ENCODE measurements at regions not wholly inside any gene's neighbourhood (a gene's known extent, or its start where the extent isn't known, plus 50 kb on each side); places are given as distances from the start of the nearest gene placed in this dataset.

DNA sequence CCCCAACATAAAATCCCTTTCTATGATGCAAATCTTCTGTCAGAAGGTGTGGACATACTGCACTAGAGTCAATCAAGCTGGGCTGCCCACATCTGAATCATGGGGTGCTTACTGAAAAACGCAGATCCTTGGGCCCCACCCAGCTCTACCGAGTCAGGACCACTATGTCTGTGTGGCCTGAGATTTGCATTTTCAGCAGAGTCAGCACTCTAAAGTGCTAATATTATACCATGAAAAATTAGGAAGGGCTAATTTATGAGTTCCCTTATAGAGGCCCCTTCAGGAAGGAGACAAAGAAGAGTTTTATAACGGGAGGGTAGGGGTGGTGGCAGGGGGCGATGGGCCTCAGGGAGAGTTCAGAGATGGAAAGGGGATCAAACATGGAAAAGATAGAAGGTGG is 163.3 kb upstream of the NABP1 start:
- DNase-seq, result no peak
- no peak for ATAC-seq

DNA sequence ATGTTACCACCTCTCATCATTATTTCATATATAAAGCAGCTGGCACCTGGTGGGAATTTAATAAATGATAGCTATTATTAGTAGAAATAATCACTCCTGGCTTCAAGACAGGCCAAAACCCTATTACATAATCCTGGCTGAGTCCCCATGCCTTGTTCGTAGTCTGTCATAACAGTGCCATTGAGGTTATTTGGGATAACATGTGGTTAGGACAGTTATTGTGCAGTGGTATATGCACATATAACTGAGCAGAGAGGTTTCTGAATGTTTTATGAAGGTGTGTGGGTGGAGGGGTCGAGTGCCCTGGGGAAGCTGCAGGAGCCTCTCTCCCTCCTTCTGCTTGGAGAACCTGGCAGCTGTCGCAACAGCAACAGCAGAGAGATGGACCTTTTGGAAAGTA is 162.4 kb upstream of the NABP1 start:
- DNase-seq (no peak), ATAC-seq (no peak)

DNA sequence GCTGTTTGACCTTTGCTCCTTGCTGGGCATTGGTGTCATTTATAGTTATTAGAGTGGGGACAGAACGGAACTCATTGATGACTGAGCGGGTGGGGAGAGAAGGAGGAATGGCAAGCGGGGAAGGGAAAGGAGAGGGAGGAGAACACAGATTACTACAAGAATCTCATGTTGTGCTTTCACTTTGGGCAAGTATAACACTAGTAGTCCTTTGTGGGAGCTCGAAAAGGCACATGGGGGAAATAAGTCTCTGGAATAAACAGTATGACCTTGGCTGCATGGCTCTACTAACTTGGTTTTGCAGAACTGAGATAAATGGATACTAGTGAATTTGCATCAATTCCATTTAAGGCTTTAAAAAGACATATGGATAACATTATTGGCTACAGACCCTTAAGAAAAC is 161.7 kb upstream of the NABP1 start:
- ATAC-seq, result no peak
- no peak for DNase-seq

DNA sequence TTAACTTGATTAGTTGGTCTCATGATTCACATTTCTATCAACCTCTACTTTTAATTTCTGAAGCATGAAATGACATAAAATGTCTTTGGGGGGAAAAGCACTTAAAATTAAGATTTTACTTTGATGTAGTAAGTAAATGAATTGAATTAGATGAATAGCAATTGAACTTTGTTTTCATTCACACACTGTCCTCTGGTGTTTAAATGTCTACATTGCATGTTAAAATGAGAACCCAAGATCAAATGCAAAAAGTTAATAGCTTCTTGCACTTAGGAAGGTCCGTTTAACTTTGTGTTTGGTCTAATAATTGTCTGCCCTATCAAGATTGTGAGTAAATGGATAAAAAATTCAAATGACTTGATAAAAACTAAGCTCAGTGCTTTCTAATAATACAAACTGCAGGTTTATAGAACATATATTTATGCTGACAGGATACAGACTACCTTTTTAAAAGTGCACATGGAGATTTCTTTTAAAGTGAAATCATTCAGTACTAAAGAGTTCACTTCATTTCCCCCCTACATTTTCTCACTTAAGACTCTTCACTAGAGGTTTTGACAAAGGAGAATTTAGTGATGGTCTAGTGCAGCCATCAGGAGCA is 156.2 kb upstream of the NABP1 start:
- no peak for ATAC-seq
- DNase-seq, result no peak

DNA sequence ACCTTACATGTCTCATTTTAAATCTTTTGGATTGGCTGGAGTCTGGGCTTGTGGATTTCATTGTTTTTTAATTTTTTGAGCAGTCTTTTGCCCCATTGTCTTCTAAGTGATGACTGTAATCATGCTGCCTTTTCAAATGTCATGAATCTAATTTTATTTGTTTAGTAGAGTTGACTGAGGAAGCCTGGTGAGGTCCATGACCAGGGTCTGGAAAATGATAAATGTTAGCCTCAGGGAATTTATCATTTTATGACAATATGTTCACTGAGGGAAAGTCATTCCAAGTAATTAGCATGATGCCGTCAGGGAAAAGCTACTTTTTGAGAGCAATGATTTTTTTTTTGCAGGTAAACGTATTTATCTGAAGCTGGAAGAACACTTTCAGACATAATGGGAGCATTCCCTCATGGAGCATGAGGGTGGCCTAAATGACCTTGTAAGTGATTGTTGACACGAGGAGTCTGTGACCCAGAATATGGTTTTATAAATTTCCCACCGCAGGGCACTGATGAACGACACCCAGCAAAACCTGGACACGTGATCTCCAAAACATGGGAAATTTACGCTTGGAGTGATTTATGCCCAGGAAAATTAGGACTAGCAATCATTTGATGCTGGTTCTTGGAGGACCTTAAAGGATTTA is 155.3 kb upstream of the NABP1 start:
- ATAC-seq, result no peak
- DNase-seq, result no peak

DNA sequence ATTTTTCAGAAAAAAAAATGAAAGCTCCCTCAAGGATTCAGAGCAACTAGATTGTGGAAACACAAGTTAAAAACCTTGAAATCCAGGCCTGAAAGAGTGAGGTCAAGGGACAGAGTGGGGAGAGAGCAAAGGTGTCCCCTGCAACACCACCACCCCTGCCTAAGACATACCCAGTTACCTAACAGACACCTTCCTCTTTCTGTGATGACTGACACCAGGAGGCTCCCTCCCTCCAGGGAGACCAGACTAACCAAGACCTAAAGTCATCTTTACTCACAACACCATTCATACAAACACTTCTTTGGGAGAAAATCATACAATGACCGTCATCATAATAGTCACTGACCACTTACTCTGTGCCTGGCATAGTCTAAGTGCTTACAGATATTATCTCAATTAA is 151.8 kb upstream of the NABP1 start:
- DNase-seq (no peak), ATAC-seq (no peak)

DNA sequence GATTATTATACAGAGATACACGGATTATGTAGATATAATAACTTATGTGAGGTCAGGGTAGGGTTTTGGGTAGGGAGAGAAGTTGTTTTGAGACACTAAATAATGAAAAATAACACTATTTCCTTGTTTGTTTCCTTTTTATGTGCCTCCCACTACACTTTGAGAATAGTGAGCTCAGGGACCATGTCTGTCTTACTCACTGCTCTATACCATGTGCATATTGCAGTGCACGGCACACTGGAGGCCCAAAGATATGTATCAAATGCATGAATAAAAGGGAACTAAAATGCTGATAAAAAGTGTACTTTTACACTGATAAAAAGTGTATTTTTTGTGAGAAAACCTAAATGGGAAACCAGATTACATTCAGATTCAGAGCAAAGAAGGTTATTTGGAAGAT is 151.4 kb upstream of the NABP1 start:
- ATAC-seq (no peak), DNase-seq (no peak)

DNA sequence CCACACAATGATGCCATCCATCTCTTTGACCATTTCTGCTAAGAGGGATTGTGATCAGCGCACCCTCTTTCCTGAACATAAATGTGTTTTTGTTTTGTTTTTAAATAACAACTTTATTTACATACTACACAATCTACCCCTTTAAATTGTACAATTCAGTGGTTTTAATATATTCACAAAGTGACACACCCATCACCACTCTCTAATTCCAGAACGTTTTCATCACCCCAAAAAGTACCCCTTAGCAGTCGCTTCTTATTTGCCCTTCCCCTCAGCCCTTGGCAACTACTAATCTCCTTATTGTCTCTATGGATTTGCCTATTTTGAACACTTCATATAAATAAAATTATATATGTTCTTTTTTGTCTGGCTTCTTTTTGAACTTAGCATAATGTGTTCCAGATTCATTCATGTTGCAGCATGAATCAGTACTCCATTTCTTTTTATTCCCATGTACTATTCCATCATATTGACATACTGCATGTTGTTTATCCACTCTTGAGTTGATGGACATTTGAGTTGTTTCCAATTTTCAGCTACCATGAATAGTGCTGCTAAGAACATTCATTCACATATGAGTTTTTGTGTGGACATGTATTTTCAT is 150.9 kb upstream of the NABP1 start:
- ATAC-seq, result no peak

DNA sequence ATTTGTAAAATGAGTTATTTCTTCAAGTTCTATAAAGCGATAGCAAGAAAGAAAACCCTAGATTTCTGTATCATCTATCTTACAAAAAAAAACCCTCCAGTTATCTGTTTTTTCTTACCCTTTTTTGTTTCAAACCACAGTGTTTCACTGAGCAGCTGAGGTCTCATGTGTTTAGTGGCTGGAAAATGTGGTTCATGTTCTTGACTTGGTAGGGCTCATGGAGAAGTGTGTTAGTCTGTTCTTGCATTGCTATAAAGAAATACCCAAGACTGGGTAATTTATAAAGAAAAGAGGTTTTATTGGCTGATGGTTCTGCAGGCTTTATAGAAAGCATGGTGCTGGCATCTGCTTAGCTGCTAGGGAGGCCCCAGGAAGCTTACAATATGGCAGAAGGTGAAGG is 147.3 kb upstream of the NABP1 start:
- DNase-seq, result no peak

More for the DNA sequence above, 150.9 kb upstream of the NABP1 start:
- no peak for DNase-seq

DNA sequence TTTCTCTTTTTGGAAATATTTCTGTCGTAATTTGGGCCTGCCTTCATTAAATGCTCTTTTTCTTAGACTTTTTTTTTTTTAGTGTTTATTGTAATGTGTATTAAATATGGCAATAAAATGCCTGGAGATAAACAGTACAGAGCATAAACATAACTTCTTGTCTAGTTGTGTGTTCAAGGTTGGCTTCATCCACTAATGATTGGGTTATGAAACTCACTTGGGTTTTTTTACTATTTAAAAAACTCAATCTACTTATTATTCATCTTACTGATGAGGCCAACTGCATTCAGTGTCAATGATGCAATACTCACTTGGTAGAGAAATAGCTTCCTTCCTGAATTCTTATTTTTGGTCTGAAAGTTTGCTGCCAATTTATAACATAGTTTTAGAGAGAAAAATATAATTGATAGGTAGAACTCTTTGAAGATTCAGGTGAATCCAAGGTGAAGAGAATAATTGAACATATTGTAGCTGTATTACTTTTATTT is 144.2 kb upstream of the NABP1 start:
- DNase-seq (no peak), ATAC-seq (no peak)

More for the DNA sequence above, 147.3 kb upstream of the NABP1 start:
- peak; percentile 84 for ATAC-seq

DNA sequence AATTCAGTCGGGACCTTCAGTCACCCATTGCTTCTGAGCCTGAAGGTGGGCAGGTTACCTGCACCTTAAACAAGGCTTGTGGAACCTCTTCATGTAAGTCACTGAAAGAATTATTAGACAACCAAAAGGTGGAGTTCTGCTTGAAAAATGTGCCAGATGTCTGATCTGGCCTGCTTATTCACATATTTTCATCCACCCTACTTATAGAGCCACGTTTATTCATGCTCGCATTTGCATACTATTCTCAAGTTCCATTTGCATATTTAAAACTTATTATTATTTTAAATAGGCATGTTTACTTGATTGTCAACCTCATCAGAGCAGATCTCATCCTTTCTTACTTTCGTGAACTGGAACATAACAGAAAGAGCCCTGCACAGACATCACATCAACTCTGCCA is 140.0 kb upstream of the NABP1 start:
- ATAC-seq (no peak), DNase-seq (no peak)

DNA sequence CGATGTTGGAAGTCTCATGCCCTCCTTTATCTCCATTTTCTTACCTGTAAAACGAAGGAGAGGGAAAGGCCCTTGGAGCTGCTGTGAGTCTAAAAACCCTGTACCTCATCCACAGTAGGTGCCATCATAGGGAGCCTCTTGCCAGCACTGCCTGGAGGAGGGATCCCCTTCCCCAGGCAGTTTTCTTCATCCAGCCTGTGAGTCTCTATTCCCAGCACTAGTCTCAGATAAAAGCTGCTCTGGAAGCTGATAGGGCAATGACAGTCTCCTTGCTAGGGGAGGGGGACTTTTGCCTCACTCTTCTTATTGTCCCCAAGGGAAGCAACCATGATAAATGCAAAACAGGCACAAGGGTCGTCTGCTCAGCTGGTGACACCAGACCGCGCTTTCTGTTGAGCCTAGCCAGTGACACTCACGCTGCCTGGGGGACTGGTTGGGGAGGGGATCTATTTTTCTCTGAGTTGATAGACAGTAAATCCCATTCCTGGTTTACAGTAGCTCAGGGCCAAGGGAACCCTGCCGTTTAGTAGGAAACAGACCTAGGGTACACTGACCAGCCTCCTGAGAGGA is 139.5 kb upstream of the NABP1 start:
- no peak for ATAC-seq
- no peak for DNase-seq

DNA sequence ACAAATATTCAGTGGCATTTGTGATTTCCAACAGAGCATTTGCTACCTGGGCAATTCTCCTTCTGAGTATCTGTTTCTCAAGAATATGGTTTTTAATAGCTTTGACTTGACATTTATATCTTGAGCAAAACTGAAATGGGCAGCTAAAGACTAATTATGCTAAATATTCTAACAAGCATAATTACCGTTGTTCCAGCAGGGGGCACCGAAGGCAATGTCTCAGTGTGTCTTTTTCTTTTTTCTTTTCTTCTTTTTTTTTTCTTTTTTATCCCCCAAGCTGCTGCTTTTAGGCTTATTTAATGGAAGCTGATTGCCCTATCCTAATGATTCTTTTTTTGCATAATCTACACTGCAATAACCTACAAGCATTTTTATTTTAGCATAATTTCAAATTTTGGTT is 138.9 kb upstream of the NABP1 start:
- DNase-seq (peak; percentile 41), ATAC-seq (no peak)

DNA sequence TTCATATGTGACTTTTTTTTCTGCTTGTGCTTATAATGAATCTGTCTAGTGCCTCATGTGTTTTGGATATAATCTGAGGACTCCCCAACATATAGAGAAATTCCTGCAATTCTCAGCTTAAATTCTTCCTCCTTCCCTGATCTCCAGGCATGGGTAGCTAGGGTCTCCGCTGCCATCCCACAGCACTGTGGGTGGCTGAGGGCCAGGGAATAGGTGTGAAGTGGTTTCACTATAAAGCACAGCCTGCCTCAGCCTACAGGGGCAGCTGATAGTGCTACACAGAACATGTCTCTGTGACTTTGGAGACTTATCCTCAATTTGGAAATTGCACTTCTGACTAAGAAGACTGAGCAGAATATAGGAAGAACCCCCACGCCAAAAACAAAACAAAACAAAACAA is 137.3 kb upstream of the NABP1 start:
- DNase-seq (no peak), ATAC-seq (no peak)

DNA sequence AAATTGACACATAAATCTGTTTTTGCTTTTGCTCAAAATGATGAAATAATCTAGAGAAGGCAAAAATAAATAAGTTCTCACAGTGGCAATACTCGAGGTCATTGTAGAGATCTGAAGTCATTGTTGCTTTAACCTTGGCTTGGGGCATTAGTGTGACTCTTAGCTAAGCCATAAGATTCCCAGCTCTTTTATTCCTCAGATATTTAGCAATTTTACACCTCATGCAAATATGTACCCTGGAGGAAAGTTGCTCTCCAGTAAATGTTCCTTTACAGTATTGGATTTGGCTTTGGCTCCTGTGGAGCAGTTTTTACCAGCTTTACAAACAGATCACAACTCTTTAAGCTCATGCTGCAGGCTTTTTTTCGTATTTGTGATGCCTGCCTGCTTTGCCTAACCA is 134.2 kb upstream of the NABP1 start:
- no peak for DNase-seq
- no peak for ATAC-seq

DNA sequence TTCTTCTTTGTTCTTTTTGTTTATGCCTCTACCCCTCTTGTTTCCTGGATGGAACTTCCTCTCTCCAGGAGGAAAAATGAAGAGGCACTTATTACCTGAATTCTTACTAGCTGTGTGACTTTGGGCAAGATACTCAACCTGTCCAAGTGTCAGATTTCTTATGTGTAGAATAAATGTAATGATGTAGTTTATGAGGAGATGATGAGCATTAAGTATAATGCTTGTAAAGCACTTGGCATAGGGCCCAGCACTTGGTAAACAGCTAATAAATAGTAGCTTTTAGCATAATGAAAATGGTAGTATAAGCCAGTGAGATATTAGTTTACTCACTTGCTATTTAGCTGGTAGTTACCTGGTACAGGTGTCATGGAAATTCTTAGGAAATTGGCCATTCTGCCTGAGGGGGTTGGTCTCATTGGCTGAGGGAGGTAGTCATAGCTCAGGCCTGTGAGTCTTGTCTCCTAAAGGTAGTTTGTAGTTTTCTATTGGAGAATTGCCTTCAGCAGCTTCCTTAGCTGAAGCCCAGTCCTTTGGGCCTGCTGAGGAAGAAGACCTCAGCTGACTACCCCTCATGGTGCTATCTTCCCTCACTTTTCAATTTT is 133.4 kb upstream of the NABP1 start:
- ATAC-seq (no peak), DNase-seq (no peak)

DNA sequence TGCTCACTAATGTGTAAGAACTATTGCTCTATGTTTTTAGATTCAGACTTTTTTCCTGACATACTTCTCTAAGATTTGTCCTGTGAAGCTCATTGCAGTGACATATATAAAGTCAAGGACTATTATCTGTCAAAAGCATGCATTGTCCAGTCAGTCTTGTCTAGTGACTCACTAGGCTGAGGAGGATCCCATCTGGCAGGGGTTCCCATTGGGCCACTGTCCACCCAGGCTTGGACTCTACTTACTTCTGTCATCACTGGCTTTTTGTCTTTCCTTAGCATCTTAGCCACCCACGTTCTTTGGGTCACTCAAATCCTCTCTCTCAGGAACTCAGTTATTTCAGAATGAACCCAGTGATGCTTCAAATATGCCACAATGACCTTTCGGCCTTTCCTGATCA is 132.6 kb upstream of the NABP1 start:
- DNase-seq (no peak), ATAC-seq (no peak)

DNA sequence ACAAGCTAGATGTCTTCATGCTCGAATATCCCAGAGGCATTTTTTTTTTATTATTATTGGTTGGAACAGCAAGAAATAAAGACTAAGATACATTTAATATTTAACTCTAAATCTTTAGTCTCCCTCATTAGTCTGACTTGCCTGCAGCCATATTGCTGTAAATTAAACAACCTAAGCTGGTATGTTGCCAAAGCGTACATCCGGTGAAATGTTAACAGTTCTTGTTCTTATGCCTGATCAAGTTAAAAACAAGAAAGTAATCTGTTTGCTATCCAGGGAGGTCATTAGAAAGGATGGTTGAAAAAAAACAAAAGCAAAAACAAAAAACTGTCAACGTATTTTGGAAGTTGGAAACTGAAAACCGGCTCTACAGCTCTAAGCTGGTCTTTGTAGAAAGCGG is 125.9 kb upstream of the NABP1 start:
- no peak for ATAC-seq

DNA sequence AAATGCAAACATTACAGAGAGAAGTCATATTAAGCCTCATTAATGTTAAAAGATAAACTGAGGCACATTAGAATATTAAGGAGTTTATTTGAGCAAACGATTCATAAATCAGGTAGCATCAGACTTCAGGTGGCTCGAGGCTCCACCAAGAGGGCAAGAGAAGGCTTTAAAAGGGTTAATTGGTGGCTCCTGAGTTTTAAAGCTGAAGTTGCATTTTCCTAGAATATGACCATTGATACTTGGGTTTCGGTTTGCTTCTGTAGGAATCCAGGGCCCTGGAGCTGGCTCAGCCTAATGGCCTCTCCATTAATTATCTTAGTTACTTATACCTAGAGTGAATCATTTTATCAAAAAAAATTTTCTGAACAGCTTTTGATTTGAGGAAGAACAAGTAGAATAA is 123.7 kb upstream of the NABP1 start:
- ATAC-seq (no peak), DNase-seq (no peak)

More for the DNA sequence above, 125.9 kb upstream of the NABP1 start:
- no peak for DNase-seq

DNA sequence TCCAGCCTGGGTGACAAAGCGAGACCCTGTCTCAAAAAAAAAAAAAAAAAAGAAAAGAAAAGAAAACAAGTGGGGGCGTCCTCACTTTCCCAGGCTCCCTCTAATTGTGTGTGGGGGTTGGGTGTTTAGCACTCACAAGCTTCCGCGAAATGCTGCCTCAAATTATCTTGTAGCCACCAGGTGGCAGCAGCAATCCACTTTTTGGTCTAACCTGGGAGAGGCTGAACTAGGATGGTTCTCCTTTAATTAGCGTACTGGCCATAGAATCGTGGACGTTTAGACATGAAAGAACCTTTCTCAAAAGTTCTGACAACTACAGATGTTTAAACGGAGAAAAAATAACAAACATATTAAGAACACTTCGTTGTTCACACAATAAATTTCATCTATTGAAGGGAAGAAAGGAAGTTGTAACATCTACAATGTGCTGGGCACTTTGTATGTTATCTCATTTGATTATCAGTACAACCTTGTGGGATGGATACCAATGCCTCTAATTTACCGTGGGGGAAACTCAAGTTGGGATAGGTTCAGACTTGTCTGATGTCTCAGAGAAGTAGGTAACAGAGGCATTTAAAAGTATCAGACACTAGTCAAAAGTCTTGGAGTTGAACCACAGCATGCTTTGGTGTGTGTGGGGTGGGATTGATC is 122.7 kb upstream of the NABP1 start:
- DNase-seq (peak; percentile 86), ATAC-seq (peak; percentile 81)

DNA sequence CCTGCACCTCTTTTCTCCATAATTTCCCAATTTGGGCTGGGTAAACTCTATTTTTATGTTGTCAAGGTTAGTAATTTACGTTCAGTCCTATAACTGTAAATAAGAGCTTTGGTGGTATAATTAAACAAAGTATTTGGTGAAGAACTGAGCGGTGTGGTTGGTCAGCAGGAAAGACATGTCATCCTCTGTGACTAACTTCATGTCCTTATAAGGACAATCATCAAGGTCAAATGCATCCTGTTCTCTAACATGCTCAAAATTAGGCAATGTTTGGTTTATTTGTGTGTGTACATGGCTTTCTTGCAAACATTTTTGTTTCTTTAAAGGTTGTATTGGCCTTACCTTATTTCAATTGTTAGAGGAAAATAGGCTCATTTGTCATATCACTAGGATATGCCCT is 121.5 kb upstream of the NABP1 start:
- no peak for DNase-seq

DNA sequence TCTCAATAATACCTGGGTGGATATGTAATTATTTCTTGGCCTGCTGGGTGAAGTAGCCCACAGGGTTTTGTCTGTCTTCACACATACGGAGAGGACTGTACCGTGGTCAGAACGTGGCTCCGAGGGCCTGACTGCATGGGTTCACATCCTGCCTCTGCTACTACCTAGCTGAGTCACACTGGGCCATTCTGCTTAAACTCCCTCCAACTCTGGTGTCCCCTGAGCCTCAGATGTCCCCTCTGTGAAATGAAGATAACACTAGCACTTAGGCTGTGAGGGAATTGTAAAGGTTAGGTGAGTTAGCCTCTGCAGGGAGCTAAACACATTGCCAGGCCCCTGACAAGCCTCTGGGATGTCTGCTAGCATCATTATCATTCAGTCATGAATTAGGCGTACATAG is 120.1 kb upstream of the NABP1 start:
- no peak for DNase-seq
- peak; percentile 26 for ATAC-seq

More for the DNA sequence above, 121.5 kb upstream of the NABP1 start:
- ATAC-seq, result no peak

DNA sequence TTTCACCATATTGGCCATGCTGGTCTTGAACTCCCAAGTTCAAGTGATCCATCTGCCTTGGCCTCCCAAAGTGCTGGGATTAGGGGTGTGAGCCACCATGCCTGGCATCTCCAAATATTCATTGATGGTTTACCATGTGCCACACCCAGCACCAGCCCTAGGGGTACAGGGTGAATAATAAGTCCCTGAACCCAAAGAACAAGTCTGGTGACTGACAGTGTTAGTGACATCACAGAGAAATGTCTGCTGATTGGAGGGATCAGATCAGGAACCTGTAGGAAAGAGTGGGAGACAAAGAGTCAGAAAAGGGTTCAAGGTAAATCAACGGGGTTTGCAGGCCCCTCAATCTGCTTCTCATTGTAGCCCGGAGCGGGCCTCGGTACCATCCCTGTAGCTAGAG is 118.4 kb upstream of the NABP1 start:
- ATAC-seq, result no peak

More for the DNA sequence above, 118.4 kb upstream of the NABP1 start:
- DNase-seq, result no peak
